ENCODE measurements at regions not wholly inside any gene's neighbourhood (a gene's known extent, or its start where the extent isn't known, plus 50 kb on each side); places are given as distances from the start of the nearest gene placed in this dataset.

DNA sequence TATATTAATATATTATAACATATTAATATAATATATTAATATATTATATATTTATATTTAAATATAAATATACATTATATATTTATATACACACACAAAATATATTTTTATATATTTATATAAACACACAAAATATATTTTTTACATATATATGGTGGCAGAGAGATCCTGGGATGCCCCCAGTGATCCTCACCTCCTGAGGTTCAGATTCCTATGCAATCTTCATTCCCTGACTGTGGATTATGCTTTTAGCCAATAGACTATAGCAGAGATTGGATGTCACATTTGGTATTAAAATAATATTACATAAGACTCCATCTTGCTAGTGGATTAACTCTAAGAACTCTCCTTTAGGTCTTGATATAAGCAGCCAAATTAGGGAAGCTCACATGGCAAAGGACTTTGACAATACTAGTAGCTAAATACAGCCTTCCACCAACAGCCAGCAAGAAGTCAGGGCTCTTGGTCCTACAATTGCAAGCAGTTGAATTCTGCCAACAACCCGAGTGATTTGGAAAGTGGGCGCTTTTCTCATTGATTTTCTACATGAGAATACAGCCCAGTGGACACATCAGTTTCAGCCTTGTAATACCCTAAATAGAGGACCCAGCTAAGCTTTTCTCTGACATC, 681.0 kb downstream of the C6orf118 start:
- Histone ChIP-seq H3K23ac (ENCODE audit: insufficient read length, low read depth, low read length) (no peak overlapping the region), H3K27ac (ENCODE audit: insufficient read length, low read depth, low read length) (no peak overlapping the region), H2BK12ac (ENCODE audit: insufficient read length, low read depth, low read length) (no peak overlapping the region), H3K18ac (ENCODE audit: insufficient read length, low read depth, low read length) (no peak overlapping the region), H3K56ac (ENCODE audit: insufficient read length, low read depth, low read length) (no peak overlapping the region), H3K4ac (ENCODE audit: low read depth, low read length) (no peak overlapping the region), H3K9ac (ENCODE audit: extremely low read depth, insufficient read length, low read length) (no peak overlapping the region), H4K91ac (ENCODE audit: insufficient read length, low read depth, low read length) (no peak overlapping the region), H2BK20ac (ENCODE audit: low read depth, low read length, poor library complexity, severe bottlenecking) (no peak overlapping the region), H3K9me3 (ENCODE audit: control insufficient read depth, low read depth, low read length) (no peaks in the 10 kb centered on the region), H4K8ac (replicated peaks; ENCODE audit: insufficient read length, low read depth, low read length) (no peak overlapping the region), H2BK15ac (ENCODE audit: low read depth, low read length) (no peak overlapping the region), H3K4me1 (ENCODE audit: insufficient read depth, low read length) (no peaks in the 10 kb centered on the region), H4K20me1 (ENCODE audit: control insufficient read depth, insufficient read depth, insufficient read length) (no peaks in the 10 kb centered on the region), H2AK5ac (ENCODE audit: insufficient read length, low read length) (no peak overlapping the region), H3K27me3 (ENCODE audit: insufficient read depth, low read length) (no peaks in the 10 kb centered on the region), H3K14ac (ENCODE audit: insufficient read depth, low read length) (no peak overlapping the region), H3T11ph (ENCODE audit: low read length) (no peak overlapping the region), H3K79me2 (ENCODE audit: insufficient read depth, low read length) (no peaks in the 10 kb centered on the region), H3K4me2 (ENCODE audit: insufficient read depth, insufficient read length, low read length) (no peak overlapping the region), H2BK120ac (ENCODE audit: low read depth, low read length, poor library complexity, severe bottlenecking) (no peak overlapping the region), H2AFZ (ENCODE audit: low read length) (no peak overlapping the region), H4K5ac (ENCODE audit: insufficient read length, low read depth, low read length) (no peak overlapping the region), H3K23me2 (ENCODE audit: insufficient read length, low read depth, low read length, poor library complexity, severe bottlenecking) (no peaks in the 10 kb centered on the region), H2BK5ac (ENCODE audit: insufficient read length, low read length) (no peak overlapping the region), H3K79me1 (ENCODE audit: insufficient read depth, low read depth, low read length, poor library complexity, severe bottlenecking) (no peaks in the 10 kb centered on the region)
- no peak overlapping the region for H3K27ac Mint-ChIP-seq
- WGBS (ENCODE audit: extremely low coverage, insufficient read length, low lambda C conversion rate), result no CpG with 5 or more reads among the region's 2 CpGs
- H3K9me3 Mint-ChIP-seq, result peaks cover 3% of the 10 kb centered on the region in 2 experiments; a peak in 4 of 5 replicates
- H3K27me3 Mint-ChIP-seq (ENCODE audit: low read depth), result no peaks in the 10 kb centered on the region
- H3K4me3 Mint-ChIP-seq, result no peak overlapping the region
- peaks cover 0 to 2% of the 10 kb centered on the region in 2 experiments; a peak in 1 of 4 replicates for H3K4me1 Mint-ChIP-seq
- TF ChIP-seq CTCF (conservative IDR thresholded peaks at IDR 0.05), result no peak
- H3K36me3 Mint-ChIP-seq (ENCODE audit: insufficient read depth in 1 of 3, low read depth in 3 of 3), result peaks cover 0 to 3% (median 3%) of the 10 kb centered on the region in 3 experiments; a peak in 1 of 7 replicates
- no peak for DNase-seq

Data from H9 (cell line).